Spleen (tissue), 7 donors: ENCODE measurements at regions not wholly inside any gene's neighbourhood (a gene's known extent, or its start where the extent isn't known, plus 50 kb on each side); places are given as distances from the start of the nearest gene placed in this dataset.

Experiments
- CTCF ChIP-seq, 11 experiments: fragments of 200-600 bp in 7 of 11; fragments of 450-650 bp in 4 of 11; sonication (generic) in 4 of 11; IDR thresholded peaks in 8 of 11; conservative IDR thresholded peaks in 3 of 11; 1 replicate in 7 of 11; 2 replicates in 4 of 11; pipeline versions ENCODE4 v1.4.0 to v1.8.0; 2016 to 2021; ENCODE audit warnings: antibody characterized with exemption in 11 of 11, inconsistent platforms in 4 of 11, mild to moderate bottlenecking in 1 of 11
- POLR2A ChIP-seq, 3 donors: fragments of 450-650 bp; IDR thresholded peaks; one replicate each; pipeline ENCODE4 v1.5.1; 2017; ENCODE audit warnings: antibody characterized with exemption in 3 of 3, mild to moderate bottlenecking in 1 of 3
- donor health status: DM: no; HTN: no; CAD: no; lungs with moderate emphysema.
- donor health status: DM: no; HTN: no; CAD: no.
- donor health status: DM: no; HTN: no; CAD: no.

DNA sequence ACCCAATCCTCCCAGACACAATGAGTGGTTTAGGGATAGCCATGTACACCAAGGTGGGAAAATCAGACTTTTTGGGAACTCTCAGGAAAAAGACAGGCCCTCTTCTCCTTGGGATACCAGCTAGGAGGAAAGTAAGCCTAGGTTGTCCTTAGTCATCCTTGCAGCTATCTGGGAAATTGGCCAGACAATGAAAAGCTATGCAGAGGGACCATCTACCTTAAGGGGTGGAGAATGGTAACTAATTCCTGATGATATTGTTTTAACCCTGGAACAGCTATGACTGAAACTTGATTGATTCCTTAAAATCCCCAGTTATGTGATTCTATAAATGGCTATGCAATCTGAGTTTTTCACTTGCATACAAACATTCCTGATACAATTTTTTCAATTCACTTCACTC, 88.9 kb upstream of the BNC2 start:
- TF ChIP-seq CTCF (IDR thresholded peaks at IDR 0.05 in 8 of 11, conservative IDR thresholded peaks at IDR 0.05 in 3 of 11): no peak
- no peak for TF ChIP-seq POLR2A (IDR thresholded peaks at IDR 0.05)
